Neural cell (in vitro differentiated cells): ENCODE measurements at regions not wholly inside any gene's neighbourhood (a gene's known extent, or its start where the extent isn't known, plus 50 kb on each side); places are given as distances from the start of the nearest gene placed in this dataset.

Experiments
- H2AFZ ChIP-seq: fragments of 200-600, 300-800 bp; sonication (generic), shearing (Covaris generic); 2 replicates; pipeline ENCODE4 v1.6.0; 2014; ENCODE audit warnings: low read depth, mild to moderate bottlenecking, antibody characterized with exemption, low read length, moderate library complexity
- H3F3A ChIP-seq: fragments of 200-600 bp; shearing (Covaris generic); 2 replicates; pipeline ENCODE4 v1.6.1; 2016; ENCODE audit warnings: mild to moderate bottlenecking, moderate library complexity, mixed read lengths, antibody characterized with exemption, low read length; ENCODE audit not compliant: insufficient read depth, poor library complexity, severe bottlenecking
- H3K27ac ChIP-seq: fragments of 200-600, 300-800 bp; sonication (generic), shearing (Covaris generic); 2 replicates; pipeline ENCODE4 v1.5.1; 2014; ENCODE audit warnings: mild to moderate bottlenecking, low read length, moderate library complexity
- H3K27me3 ChIP-seq: fragments of 300-800, 200-600 bp; sonication (generic), shearing (Covaris generic); 2 replicates; pipeline ENCODE4 v1.6.0; 2014; ENCODE audit warnings: mild to moderate bottlenecking, low read depth, low read length, moderate library complexity; ENCODE audit not compliant: insufficient read depth
- H3K36me3 ChIP-seq: fragments of 300-800, 200-600 bp; sonication (generic), shearing (Covaris generic); 2 replicates; pipeline ENCODE4 v1.5.1; 2014; ENCODE audit warnings: mild to moderate bottlenecking, antibody characterized with exemption, low read length, moderate library complexity; ENCODE audit not compliant: insufficient read depth
- H3K4me2 ChIP-seq: fragments of 300-800, 200-600 bp; sonication (generic), shearing (Covaris generic); 2 replicates; pipeline ENCODE4 v1.6.0; 2014; ENCODE audit warnings: mild to moderate bottlenecking, low read length
- H3K4me3 ChIP-seq: fragments of 300-800, 200-600 bp; sonication (generic), shearing (Covaris generic); 2 replicates; pipeline ENCODE4 v1.5.1; 2014; ENCODE audit warnings: mild to moderate bottlenecking, low read length, moderate library complexity
- H3K79me2 ChIP-seq: fragments of 200-600 bp; shearing (Covaris generic); replicated peaks from 2 replicates; pipeline ENCODE4 v1.6.0; 2014; ENCODE audit warnings: mild to moderate bottlenecking, low read length, moderate library complexity; ENCODE audit not compliant: insufficient read depth
- H3K9ac ChIP-seq: fragments of 300-800, 200-600 bp; sonication (generic), shearing (Covaris generic); 2 replicates; pipeline ENCODE4 v1.6.1; 2016; ENCODE audit warnings: mild to moderate bottlenecking, low read length, mixed read lengths
- H3K9me2 ChIP-seq: fragments of 200-600 bp; shearing (Covaris generic); 2 replicates; pipeline ENCODE4 v1.6.1; 2016; ENCODE audit warnings: mild to moderate bottlenecking, low read length, mixed read lengths; ENCODE audit not compliant: insufficient read depth
- H3K9me3 ChIP-seq: fragments of 200-600, 300-800 bp; sonication (generic), shearing (Covaris generic); 2 replicates; pipeline ENCODE4 v1.6.1; 2016; ENCODE audit warnings: mild to moderate bottlenecking, mixed run types, low read length, moderate library complexity, mixed read lengths
- H4K20me1 ChIP-seq: fragments of 200-600 bp; shearing (Covaris generic); 2 replicates; pipeline ENCODE4 v1.6.1; 2016; ENCODE audit warnings: mild to moderate bottlenecking, mixed run types; ENCODE audit not compliant: insufficient read depth
- CTCF ChIP-seq: fragments of 450-650 bp; IDR thresholded peaks from 2 replicates; pipeline ENCODE4 v1.5.1; 2014; ENCODE audit warnings: antibody characterized with exemption, mild to moderate bottlenecking, moderate library complexity; ENCODE audit not compliant: poor library complexity, severe bottlenecking
- EP300 ChIP-seq: fragments of 450-650 bp; conservative IDR thresholded peaks from 2 replicates; pipeline ENCODE4 v1.6.1; 2014; ENCODE audit warnings: antibody characterized with exemption, mild to moderate bottlenecking, moderate library complexity; ENCODE audit not compliant: poor library complexity, severe bottlenecking
- EZH2 ChIP-seq: fragments of 200-600, 300-800 bp; shearing (Covaris generic), sonication (generic); IDR thresholded peaks from 2 replicates; pipeline ENCODE4 v1.6.1; 2014; ENCODE audit warnings: antibody characterized with exemption, low read length, borderline replicate concordance, mild to moderate bottlenecking; ENCODE audit not compliant: insufficient read depth, poor library complexity, severe bottlenecking
- MXI1 ChIP-seq: fragments of 450-650 bp; conservative IDR thresholded peaks from 2 replicates; pipeline ENCODE4 v1.6.1; 2014; ENCODE audit warnings: antibody characterized with exemption, mild to moderate bottlenecking; ENCODE audit not compliant: poor library complexity, severe bottlenecking
- POLR2AphosphoS5 ChIP-seq: IDR thresholded peaks from 2 replicates; pipeline ENCODE4 v1.6.1; 2012
- RAD21 ChIP-seq: fragments of 450-650 bp; conservative IDR thresholded peaks from 2 replicates; pipeline ENCODE4 v1.6.1; 2014; ENCODE audit warnings: antibody characterized with exemption, mild to moderate bottlenecking, moderate library complexity
- REST ChIP-seq: IDR thresholded peaks from 2 replicates; pipeline ENCODE4 v1.6.1; 2012; ENCODE audit warnings: borderline replicate concordance
- SMC3 ChIP-seq: fragments of 450-650 bp; conservative IDR thresholded peaks from 2 replicates; pipeline ENCODE4 v1.6.1; 2014; ENCODE audit warnings: antibody characterized with exemption, mild to moderate bottlenecking, moderate library complexity; ENCODE audit not compliant: poor library complexity
- TAF1 ChIP-seq: IDR thresholded peaks from 2 replicates; pipeline ENCODE4 v1.6.1; 2012; ENCODE audit warnings: low read depth

DNA sequence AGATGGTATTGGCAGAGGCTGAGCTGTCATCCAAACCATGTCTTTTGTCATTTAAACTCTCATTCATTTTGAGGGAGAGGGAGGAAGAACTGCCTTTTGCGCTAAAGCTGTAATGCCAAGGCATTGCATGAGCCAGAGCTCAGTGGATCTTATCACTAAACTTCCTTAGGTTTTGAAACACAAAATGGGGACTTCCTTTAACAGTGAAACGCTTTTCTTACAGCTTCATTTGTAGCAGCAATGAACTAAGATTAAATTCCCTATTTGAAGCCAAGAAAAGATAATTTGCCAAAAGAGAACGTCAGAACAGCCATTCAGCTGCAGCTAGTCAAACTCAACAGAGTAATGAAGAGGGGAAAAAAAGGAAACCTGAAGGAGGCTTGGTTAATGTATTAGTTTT is 143.5 kb upstream of the MMADHC start (continued):
- TF ChIP-seq MXI1: no peak

DNA sequence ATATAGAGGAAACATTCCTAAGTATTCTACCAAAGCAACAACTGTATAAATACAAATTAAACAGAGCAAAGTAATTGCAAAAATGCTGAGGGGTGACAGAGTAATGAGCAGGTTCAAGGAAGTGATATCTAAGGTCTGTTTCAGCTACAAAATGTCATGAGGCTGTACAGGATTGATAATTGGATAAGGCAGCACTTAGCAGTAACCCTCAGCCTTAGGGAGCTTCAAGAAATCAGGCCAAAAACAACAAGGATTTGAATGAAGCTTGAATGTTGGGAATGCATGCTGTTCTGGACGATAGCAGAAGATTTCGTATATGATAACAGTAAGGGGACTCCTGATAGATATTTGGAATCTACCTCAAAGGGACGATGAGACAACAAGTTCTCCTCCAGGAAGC is 142.0 kb upstream of the MMADHC start:
- no peaks in the 10 kb centered on the region for H3K9me2 ChIP-seq
- no peaks in the 10 kb centered on the region for H3K36me3 ChIP-seq
- H3K9ac ChIP-seq: no peak overlapping the region
- no peaks in the 10 kb centered on the region for H3F3A ChIP-seq
- no peak overlapping the region for H3K4me2 ChIP-seq
- no peak overlapping the region for H2AFZ ChIP-seq
- no peaks in the 10 kb centered on the region for H3K79me2 ChIP-seq
- H4K20me1 ChIP-seq: no peaks in the 10 kb centered on the region
- no peaks in the 10 kb centered on the region for H3K27me3 ChIP-seq
- H3K27ac ChIP-seq: no peak overlapping the region
- no peaks in the 10 kb centered on the region for H3K9me3 ChIP-seq
- no peak overlapping the region for H3K4me3 ChIP-seq
- TF ChIP-seq POLR2AphosphoS5 (no peak), SMC3 (no peak), MXI1 (no peak), TAF1 (no peak), CTCF (no peak)

DNA sequence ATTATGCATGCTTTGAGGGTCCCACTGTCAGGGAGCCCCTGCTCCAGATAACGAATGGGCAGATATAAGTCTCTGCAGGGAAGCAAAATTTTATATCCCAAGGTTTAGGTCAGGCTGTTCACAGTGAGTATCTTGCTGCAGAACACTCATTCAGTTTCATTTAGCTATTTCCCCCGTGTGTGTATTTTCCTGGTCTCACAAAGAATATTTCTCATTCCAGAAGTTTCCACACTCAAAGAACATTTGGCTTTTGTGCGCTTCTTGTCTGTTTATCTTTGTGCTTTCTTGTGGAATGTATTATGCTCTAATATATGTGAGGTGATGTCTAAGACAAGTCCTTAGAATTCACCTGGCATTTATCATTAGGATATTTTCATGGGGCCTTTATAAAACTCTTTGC is 140.4 kb upstream of the MMADHC start:
- H3K4me2 ChIP-seq: no peak overlapping the region
- no peak overlapping the region for H3K27ac ChIP-seq
- H3K36me3 ChIP-seq: no peaks in the 10 kb centered on the region
- no peaks in the 10 kb centered on the region for H3K9me2 ChIP-seq
- H3K27me3 ChIP-seq: no peaks in the 10 kb centered on the region
- no peaks in the 10 kb centered on the region for H3F3A ChIP-seq
- no peak overlapping the region for H3K4me3 ChIP-seq
- H4K20me1 ChIP-seq: no peaks in the 10 kb centered on the region
- no peak overlapping the region for H2AFZ ChIP-seq
- H3K9ac ChIP-seq: no peak overlapping the region
- H3K79me2 ChIP-seq: no peaks in the 10 kb centered on the region
- H3K9me3 ChIP-seq: no peaks in the 10 kb centered on the region
- TF ChIP-seq MXI1 (no peak), TAF1 (no peak), POLR2AphosphoS5 (no peak), RAD21 (no peak), EP300 (no peak), SMC3 (no peak), REST (no peak), EZH2 (no peak), CTCF (no peak)
